ENCODE measurements at regions not wholly inside any gene's neighbourhood (a gene's known extent, or its start where the extent isn't known, plus 50 kb on each side); places are given as distances from the start of the nearest gene placed in this dataset.

- ATAC-seq, result no peak
- Histone ChIP-seq H3K27ac (peak overlapping the region in 3 of 4 donors; percentile 0 to 43 (median 39)), H3K36me3 (no peaks in the 10 kb centered on the region), H3K27me3 (no peaks in the 10 kb centered on the region), H3K4me3 (no peak overlapping the region), H3K4me1 (peaks cover 0 to 6% of the 10 kb centered on the region in 2 donors), H3K9me3 (no peaks in the 10 kb centered on the region)
- in situ Hi-C loops (cut with MboI; ENCODE audit: low sequenced_read_pairs in 4 of 4) (no loop called here), intact Hi-C loops (cut with DNase I; ENCODE audit: low total_unique reads) (no loop called here)
- no peak for DNase-seq
- TF ChIP-seq POLR2A (IDR thresholded peaks at IDR 0.05), result no peak
- TF ChIP-seq, protein P1, sequence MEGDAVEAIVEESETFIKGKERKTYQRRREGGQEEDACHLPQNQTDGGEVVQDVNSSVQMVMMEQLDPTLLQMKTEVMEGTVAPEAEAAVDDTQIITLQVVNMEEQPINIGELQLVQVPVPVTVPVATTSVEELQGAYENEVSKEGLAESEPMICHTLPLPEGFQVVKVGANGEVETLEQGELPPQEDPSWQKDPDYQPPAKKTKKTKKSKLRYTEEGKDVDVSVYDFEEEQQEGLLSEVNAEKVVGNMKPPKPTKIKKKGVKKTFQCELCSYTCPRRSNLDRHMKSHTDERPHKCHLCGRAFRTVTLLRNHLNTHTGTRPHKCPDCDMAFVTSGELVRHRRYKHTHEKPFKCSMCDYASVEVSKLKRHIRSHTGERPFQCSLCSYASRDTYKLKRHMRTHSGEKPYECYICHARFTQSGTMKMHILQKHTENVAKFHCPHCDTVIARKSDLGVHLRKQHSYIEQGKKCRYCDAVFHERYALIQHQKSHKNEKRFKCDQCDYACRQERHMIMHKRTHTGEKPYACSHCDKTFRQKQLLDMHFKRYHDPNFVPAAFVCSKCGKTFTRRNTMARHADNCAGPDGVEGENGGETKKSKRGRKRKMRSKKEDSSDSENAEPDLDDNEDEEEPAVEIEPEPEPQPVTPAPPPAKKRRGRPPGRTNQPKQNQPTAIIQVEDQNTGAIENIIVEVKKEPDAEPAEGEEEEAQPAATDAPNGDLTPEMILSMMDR (IDR thresholded peaks at IDR 0.05 in 4 of 5, conservative IDR thresholded peaks at IDR 0.05 in 1 of 5), result no peak
Measured at GRCh38 chr13:109652531-109652930, 133.9 kb downstream of the IRS2 start.

DNA sequence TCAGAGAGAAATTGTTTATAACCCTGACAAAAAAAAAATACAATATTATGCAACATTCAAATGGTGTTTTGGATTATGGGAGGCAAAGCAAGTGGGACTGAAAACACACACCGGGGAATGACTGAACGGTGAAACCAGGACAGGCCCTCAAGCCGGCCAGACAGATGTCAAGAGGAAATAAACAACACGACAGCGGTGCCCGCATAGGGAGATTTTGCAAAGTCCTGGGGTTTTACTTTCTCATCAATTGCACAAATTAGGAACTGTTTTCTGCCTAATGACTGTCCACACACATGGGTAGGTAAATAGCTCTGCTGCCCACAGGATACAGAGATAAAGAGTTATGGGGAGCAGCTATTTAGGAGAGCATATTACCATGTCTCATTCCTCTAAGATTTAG is 134.5 kb downstream of the IRS2 start:
- Histone ChIP-seq H3K4me3 (no peak overlapping the region), H3K36me3 (no peaks in the 10 kb centered on the region), H3K27ac (peak overlapping the region in 3 of 4 donors; percentile 25 to 43 (median 39)), H3K9me3 (no peaks in the 10 kb centered on the region), H3K4me1 (peaks cover 0 to 6% of the 10 kb centered on the region in 2 donors), H3K27me3 (no peaks in the 10 kb centered on the region)
- peak; percentile 31 to 42 for DNase-seq
- ATAC-seq, result peak in 1 of 2 donors; percentile 50
- no peak for TF ChIP-seq POLR2A (IDR thresholded peaks at IDR 0.05)
- TF ChIP-seq, protein P1 (IDR thresholded peaks at IDR 0.05 in 4 of 5, conservative IDR thresholded peaks at IDR 0.05 in 1 of 5), result no peak
- in situ Hi-C loops (cut with MboI; ENCODE audit: low sequenced_read_pairs in 4 of 4) (no loop called here), intact Hi-C loops (cut with DNase I; ENCODE audit: low total_unique reads) (no loop called here)

DNA sequence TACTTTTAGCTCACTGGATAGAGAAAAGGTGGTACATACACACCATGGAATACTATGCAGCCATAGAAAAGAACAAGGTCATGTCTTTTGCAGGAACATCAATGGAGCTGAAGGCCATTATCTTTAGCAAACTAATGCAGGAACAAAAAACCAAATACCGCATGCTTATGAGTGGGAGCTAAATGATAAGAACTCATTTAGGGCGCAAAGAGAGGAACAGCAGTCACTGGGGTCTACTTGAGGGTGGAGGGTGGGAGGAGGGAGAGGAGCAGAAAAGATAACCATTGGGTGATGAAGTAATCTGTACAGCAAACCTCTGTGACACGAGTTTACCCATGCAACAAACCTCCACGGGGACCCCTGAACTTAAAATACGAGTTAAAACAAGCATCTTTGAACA is 135.1 kb downstream of the IRS2 start:
- intact Hi-C loops (cut with DNase I; ENCODE audit: low total_unique reads) (no loop called here), in situ Hi-C loops (cut with MboI; ENCODE audit: low sequenced_read_pairs in 4 of 4) (no loop called here)
- H3K9me3 ChIP-seq, result no peaks in the 10 kb centered on the region
- H3K27ac ChIP-seq, result peak overlapping the region in 1 of 4 donors; percentile 25
- DNase-seq (no peak), ATAC-seq (no peak)
- TF ChIP-seq, protein P1 (IDR thresholded peaks at IDR 0.05 in 4 of 5, conservative IDR thresholded peaks at IDR 0.05 in 1 of 5), result no peak
- no peak for TF ChIP-seq POLR2A (IDR thresholded peaks at IDR 0.05)
- H3K4me1 ChIP-seq, result peaks cover 0 to 6% of the 10 kb centered on the region in 2 donors
- no peaks in the 10 kb centered on the region for H3K36me3 ChIP-seq
- H3K4me3 ChIP-seq, result no peak overlapping the region
- no peaks in the 10 kb centered on the region for H3K27me3 ChIP-seq

- in situ Hi-C loops (cut with MboI; ENCODE audit: low sequenced_read_pairs in 4 of 4) (no loop called here), intact Hi-C loops (cut with DNase I; ENCODE audit: low total_unique reads) (no loop called here)
- DNase-seq (no peak), ATAC-seq (no peak)
- TF ChIP-seq POLR2A (IDR thresholded peaks at IDR 0.05), result no peak
- TF ChIP-seq, protein P1 (IDR thresholded peaks at IDR 0.05 in 4 of 5, conservative IDR thresholded peaks at IDR 0.05 in 1 of 5), result no peak
- H3K4me1 ChIP-seq, result peaks cover 0 to 2% of the 10 kb centered on the region in 2 donors
- H3K4me3 ChIP-seq, result no peak overlapping the region
- H3K9me3 ChIP-seq, result no peaks in the 10 kb centered on the region
- H3K36me3 ChIP-seq, result no peaks in the 10 kb centered on the region
- H3K27me3 ChIP-seq, result no peaks in the 10 kb centered on the region
- H3K27ac ChIP-seq, result no peak overlapping the region
Measured at GRCh38 chr13:109650861-109651260, 135.5 kb downstream of the IRS2 start.

DNA sequence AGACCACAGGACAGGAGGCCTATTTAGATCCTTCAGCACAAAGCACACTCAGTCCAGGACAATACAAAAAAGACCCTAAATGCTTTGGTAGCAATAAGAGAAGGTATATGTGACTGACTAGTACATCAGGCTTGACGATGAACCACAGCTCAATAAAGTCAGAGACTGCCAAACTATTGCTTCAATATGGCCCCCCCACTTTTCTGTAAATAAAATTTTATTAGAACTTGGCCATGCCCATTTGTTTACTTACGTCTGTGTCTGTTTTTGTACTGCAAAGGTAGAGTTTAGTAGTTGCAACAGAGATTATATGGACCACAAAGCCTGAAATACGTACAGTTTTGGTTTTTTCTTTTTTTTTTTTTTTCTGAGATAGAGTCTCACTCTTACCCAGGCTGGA is 136.7 kb downstream of the IRS2 start:
- in situ Hi-C loops (cut with MboI; ENCODE audit: low sequenced_read_pairs in 4 of 4), result no loop called here
- H3K4me1 ChIP-seq, result no peaks in the 10 kb centered on the region
- H3K36me3 ChIP-seq, result no peaks in the 10 kb centered on the region
- H3K9me3 ChIP-seq, result no peaks in the 10 kb centered on the region
- ATAC-seq (no peak), DNase-seq (no peak)
- no peak overlapping the region for H3K4me3 ChIP-seq
- intact Hi-C loops (cut with DNase I; ENCODE audit: low total_unique reads), result no loop called here
- no peak overlapping the region for H3K27ac ChIP-seq
- TF ChIP-seq POLR2A (IDR thresholded peaks at IDR 0.05), result no peak
- TF ChIP-seq, protein P1 (IDR thresholded peaks at IDR 0.05 in 4 of 5, conservative IDR thresholded peaks at IDR 0.05 in 1 of 5), result no peak
- H3K27me3 ChIP-seq, result no peaks in the 10 kb centered on the region

Measured in gastrocnemius medialis (tissue), 4 donors.